ENCODE measurements at regions not wholly inside any gene's neighbourhood (a gene's known extent, or its start where the extent isn't known, plus 50 kb on each side); places are given as distances from the start of the nearest gene placed in this dataset.

- TF ChIP-seq CTCF (IDR thresholded peaks at IDR 0.05 in 4 of 5, conservative IDR thresholded peaks at IDR 0.05 in 1 of 5) (no peak), POLR2A (IDR thresholded peaks at IDR 0.05) (no peak)
Observed at GRCh38 chr10:113970641-113971040, 73.0 kb upstream of the ADRB1 start.

Data from gastrocnemius medialis (tissue), 4 donors.